ENCODE measurements at regions not wholly inside any gene's neighbourhood (a gene's known extent, or its start where the extent isn't known, plus 50 kb on each side); places are given as distances from the start of the nearest gene placed in this dataset.
A peak's percentile ranks its signal among the peaks of the same experiment; 100 is the strongest.

GRCh38 chr1:53378061-53378460, 50.2 kb upstream of the LRP8 start:
- DNase-seq: peak; percentile 18

- peak; percentile 18 for DNase-seq
Measured at GRCh38 chr1:53378932-53379661, 51.2 kb upstream of the LRP8 start.

- DNase-seq: peak; percentile 1
Measured at GRCh38 chr1:53379662-53380002, 51.8 kb upstream of the LRP8 start.

- DNase-seq: peak; percentile 3
Measured at GRCh38 chr1:53380296-53380695, 52.4 kb upstream of the LRP8 start.

GRCh38 chr1:53381790-53382401, 54.0 kb upstream of the LRP8 start:
- DNase-seq: no peak

GRCh38 chr1:53383136-53383870, 55.4 kb upstream of the LRP8 start:
- no peak for DNase-seq

GRCh38 chr1:53384796-53385195, 56.9 kb upstream of the LRP8 start:
- DNase-seq: no peak

GRCh38 chr1:53385276-53386225, 57.7 kb upstream of the LRP8 start:
- no peak for DNase-seq

- DNase-seq: no peak
Measured at GRCh38 chr1:53388963-53389362, 61.1 kb upstream of the LRP8 start.

GRCh38 chr1:53390261-53390660, 62.4 kb upstream of the LRP8 start:
- no peak for DNase-seq

GRCh38 chr1:53390736-53391135, 62.9 kb upstream of the LRP8 start:
- DNase-seq: no peak

GRCh38 chr1:53391296-53391695, 63.4 kb upstream of the LRP8 start:
- no peak for DNase-seq

GRCh38 chr1:53391982-53392381, 64.1 kb upstream of the LRP8 start:
- DNase-seq: no peak

GRCh38 chr1:53392460-53392859, 64.6 kb upstream of the LRP8 start:
- no peak for DNase-seq

GRCh38 chr1:53393325-53393792, 65.5 kb upstream of the LRP8 start:
- peak; percentile 82 for DNase-seq

- no peak for DNase-seq
Measured at GRCh38 chr1:53394306-53394705, 64.9 kb upstream of the DMRTB1 start.

- peak; percentile 13 for DNase-seq
Measured at GRCh38 chr1:53395671-53396215, 63.5 kb upstream of the DMRTB1 start.

GRCh38 chr1:53396573-53397268, 62.5 kb upstream of the DMRTB1 start:
- no peak for DNase-seq

GRCh38 chr1:53398091-53398490, 61.1 kb upstream of the DMRTB1 start:
- no peak for DNase-seq

- DNase-seq: no peak
Measured at GRCh38 chr1:53398576-53399365, 60.4 kb upstream of the DMRTB1 start.

All from activated CD4-positive, CD25-positive, alpha-beta regulatory T cell treated with anti-CD3 and anti-CD28 coated beads, Interleukin-2, amount 50 U/mL, for 72 hours (primary cell).